CMK (cell line): ENCODE measurements at regions not wholly inside any gene's neighbourhood (a gene's known extent, or its start where the extent isn't known, plus 50 kb on each side); places are given as distances from the start of the nearest gene placed in this dataset.
"Not testable (repeated sequence)": the region's sequence is repeated elsewhere in the genome, so short reads cannot be mapped to it uniquely, and the experiment has no call there.

Experiments
- DNase-seq: peaks from one replicate; pipeline ENCODE4 v3.0.0-alpha.2; 2010; ENCODE audit warnings: low read depth

- no peak for DNase-seq
Observed at GRCh38 chr6:142637624-142638351, 307.2 kb downstream of the HIVEP2 start.

GRCh38 chr6:142642651-142643050 is 302.3 kb downstream of the HIVEP2 start:
- no peak for DNase-seq

GRCh38 chr6:142644866-142645265 is 300.1 kb downstream of the HIVEP2 start:
- DNase-seq = no peak

- DNase-seq = no peak
Observed at GRCh38 chr6:142645663-142646062, 299.3 kb downstream of the HIVEP2 start.

GRCh38 chr6:142647449-142648035 is 297.4 kb downstream of the HIVEP2 start:
- DNase-seq = no peak

GRCh38 chr6:142648036-142648451 is 296.9 kb downstream of the HIVEP2 start:
- DNase-seq = no peak

GRCh38 chr6:142648526-142648925 is 296.4 kb downstream of the HIVEP2 start:
- no peak for DNase-seq

GRCh38 chr6:142649438-142650234 is 295.3 kb downstream of the HIVEP2 start:
- not testable (repeated sequence) for DNase-seq

- DNase-seq = no peak
Observed at GRCh38 chr6:142651384-142651783, 293.6 kb downstream of the HIVEP2 start.

- DNase-seq = no peak
Observed at GRCh38 chr6:142653710-142654420, 291.1 kb downstream of the HIVEP2 start.

GRCh38 chr6:142659661-142660060 is 285.3 kb downstream of the HIVEP2 start:
- no peak for DNase-seq

GRCh38 chr6:142665393-142665792 is 279.6 kb downstream of the HIVEP2 start:
- no peak for DNase-seq

- DNase-seq = no peak
Observed at GRCh38 chr6:142666599-142667185, 278.3 kb downstream of the HIVEP2 start.

- no peak for DNase-seq
Observed at GRCh38 chr6:142669471-142670351, 275.3 kb downstream of the HIVEP2 start.

- no peak for DNase-seq
Observed at GRCh38 chr6:142671791-142672190, 273.2 kb downstream of the HIVEP2 start.

- no peak for DNase-seq
Observed at GRCh38 chr6:142675517-142675916, 269.5 kb downstream of the HIVEP2 start.

GRCh38 chr6:142676027-142676443 is 268.9 kb downstream of the HIVEP2 start:
- DNase-seq = no peak

- DNase-seq = no peak
Observed at GRCh38 chr6:142676647-142677192, 268.3 kb downstream of the HIVEP2 start.

GRCh38 chr6:142679907-142680700 is 264.9 kb downstream of the HIVEP2 start:
- DNase-seq = no peak

GRCh38 chr6:142681099-142681498 is 263.9 kb downstream of the HIVEP2 start:
- DNase-seq = no peak
